GM18873 (cell line): ENCODE measurements at regions not wholly inside any gene's neighbourhood (a gene's known extent, or its start where the extent isn't known, plus 50 kb on each side); places are given as distances from the start of the nearest gene placed in this dataset.
"Not testable (repeated sequence)": the region's sequence is repeated elsewhere in the genome, so short reads cannot be mapped to it uniquely, and the experiment has no call there.

Experiments used
- ATAC-seq: cut with Tn5 transposase; IDR thresholded peaks from one replicate; pipeline ENCODE4 v1.9.1; 2021; ENCODE audit warnings: mild to moderate bottlenecking, moderate library complexity, moderate number of reproducible peaks; ENCODE audit not compliant: unreplicated experiment, low FRiP score

GRCh38 chr7:98770085-98770484 lies 99.7 kb downstream of the TMEM130 start:
- ATAC-seq = not testable (repeated sequence)

DNA sequence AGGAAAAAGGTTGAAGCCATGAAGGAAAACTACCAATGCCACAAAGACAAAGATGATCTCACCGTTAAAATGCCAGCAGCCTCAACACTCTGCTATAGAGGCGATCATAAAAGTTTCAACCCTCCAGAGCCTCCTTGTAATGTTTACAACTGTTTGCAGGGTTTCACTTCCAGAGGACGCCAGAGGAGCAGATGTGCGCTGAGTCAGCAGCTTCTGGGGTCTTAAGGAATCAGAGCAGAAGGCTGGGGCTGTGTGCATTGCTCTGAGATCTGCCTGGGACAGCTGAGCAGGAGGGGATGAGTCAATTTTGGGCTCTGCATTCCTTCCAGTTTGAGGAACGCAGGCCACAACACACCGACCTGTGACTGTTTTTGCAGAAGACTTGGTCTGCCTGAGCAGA lies 98.3 kb downstream of the TMEM130 start:
- no peak for ATAC-seq

GRCh38 chr7:98771941-98772603 lies 97.7 kb downstream of the TMEM130 start:
- no peak for ATAC-seq

GRCh38 chr7:98774884-98775283 lies 94.9 kb downstream of the TMEM130 start:
- no peak for ATAC-seq

DNA sequence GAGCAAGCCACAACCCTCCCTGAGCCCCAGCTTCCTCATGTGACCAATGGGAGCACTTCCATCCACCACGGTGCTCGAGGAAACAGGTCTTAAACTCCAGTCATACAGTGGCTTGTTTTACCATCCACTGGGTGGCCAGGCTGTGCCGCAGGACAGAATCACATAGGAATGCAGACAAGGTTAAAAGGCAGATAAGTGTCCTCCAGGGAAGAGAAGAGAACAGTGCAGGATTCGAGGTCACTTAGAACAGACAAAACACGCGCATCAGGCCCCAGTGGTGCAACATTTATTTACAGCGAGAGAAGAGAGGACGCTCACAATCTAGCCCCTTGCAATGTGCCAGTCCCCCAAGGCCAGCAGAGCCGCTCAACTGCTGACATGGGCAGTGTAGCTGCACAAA lies 92.8 kb downstream of the TMEM130 start:
- no peak for ATAC-seq

- ATAC-seq = no peak
Measured at GRCh38 chr7:98778421-98778820, 91.4 kb downstream of the TMEM130 start.

- ATAC-seq = no peak
Measured at GRCh38 chr7:98779800-98780587, 89.8 kb downstream of the TMEM130 start.

GRCh38 chr7:98784216-98784785 lies 85.5 kb downstream of the TMEM130 start:
- ATAC-seq = no peak

DNA sequence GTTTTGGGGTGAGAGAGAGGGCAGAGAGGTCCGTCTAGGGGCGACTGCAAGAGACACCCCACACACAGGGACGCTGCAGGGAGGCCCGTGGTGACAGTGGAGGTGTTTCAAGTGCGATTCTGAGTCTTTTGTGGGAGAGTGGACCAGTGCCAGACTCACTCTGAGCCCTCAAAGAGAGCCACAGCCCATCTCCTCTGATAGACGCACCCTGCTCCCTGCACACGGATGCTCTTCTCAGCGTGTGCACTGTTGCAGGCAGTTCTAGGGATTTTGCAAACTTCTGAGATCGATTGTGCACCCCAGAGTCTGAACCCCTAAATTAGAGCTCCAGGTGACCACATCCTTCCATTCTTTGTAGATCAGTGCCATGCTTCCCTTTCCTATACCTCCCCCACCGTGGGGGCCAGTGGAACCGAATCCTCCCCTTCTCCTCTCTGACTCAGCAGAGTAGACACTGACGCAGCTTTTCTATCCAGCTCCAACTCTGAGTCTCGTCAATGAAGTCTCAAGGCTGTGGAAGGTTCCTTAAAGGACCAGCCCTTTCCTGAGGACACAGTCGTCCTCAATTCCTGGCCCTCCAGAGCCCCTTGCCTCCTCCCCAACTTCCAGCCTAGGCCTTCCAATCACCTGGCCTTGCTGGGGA lies 83.8 kb downstream of the TMEM130 start:
- ATAC-seq = no peak

GRCh38 chr7:98788966-98789365 lies 80.8 kb downstream of the TMEM130 start:
- no peak for ATAC-seq

DNA sequence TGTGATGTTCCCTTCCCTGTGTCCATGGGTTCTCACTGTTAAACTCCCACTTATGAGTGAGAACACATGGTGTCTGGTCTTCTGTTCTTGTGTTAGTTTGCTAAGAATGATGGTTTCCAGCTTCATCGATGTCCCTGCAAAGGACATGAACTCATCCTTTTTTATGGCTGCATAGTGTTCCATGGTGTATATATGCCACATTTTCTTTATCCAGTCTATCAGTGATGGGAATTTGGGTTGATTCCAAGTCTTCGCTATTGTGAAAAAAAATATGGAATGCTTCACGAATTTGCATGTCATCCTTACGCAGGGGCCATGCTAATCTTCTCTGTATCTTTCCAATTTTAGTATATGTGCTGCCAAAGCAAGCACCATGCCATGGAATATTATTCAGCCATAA lies 75.4 kb downstream of the TMEM130 start:
- not testable (repeated sequence) for ATAC-seq

DNA sequence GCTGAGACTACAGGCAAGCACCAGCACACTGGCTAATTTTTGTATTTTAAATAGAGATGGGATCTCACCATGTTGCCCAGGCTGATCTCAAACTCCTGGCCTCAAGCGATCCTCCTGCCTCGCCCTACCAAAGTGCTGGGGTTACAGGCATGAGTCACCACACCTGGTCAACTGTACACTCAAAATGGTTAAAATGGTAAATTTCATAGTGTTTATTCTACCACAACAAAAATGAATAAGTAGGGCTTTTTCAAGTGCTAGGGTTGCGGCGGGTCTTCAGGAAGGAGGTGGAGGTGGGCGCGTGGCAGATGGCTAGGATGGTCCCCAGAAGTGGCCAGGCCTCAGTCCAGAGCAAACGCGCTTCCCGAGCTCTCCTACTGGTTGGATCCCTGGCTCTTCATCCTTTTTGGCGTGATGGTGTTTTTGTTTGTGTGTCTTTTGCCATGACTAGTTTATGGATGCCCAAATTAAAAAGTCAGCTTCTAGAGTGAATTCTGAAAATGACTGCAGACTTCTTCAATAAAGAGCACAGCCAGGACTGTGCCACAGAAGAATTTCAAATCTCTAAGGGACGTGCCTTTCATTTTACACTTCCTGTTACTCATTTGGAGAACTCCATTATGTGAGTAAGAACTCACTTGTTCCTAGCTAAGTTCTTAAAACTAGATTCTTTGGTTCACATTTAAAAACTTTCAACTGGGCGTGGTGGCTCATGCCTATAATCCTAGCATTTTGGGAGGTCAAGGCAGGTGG lies 73.9 kb downstream of the TMEM130 start:
- ATAC-seq = peak; percentile 87
